ENCODE measurements at regions not wholly inside any gene's neighbourhood (a gene's known extent, or its start where the extent isn't known, plus 50 kb on each side); places are given as distances from the start of the nearest gene placed in this dataset.

DNA sequence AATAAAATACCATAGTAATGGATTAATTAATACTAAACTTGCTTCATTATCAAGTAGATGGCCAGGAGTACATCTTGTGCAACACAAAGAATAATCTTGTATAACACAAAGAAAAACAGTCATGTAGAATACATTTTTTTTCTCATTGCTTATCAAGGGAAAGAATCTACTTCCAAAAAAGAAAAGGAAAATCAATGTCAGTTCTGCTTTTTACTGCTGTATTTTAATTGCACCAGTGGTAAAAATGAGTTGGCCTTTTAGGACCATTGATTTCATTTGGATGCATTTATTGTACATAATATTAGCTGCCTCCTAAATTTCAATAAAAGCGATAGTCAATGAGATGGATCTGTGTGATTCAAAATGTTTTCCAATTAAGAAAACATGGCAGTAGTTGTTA, 96.9 kb upstream of the BTBD3 start:
- Histone ChIP-seq H3K27me3 (replicated peaks in 2 of 5; ENCODE audit: control insufficient read depth in 4 of 5, insufficient read depth in 5 of 5, low read length in 4 of 5) (no peaks in the 10 kb centered on the region), H3K27ac (ENCODE audit: insufficient read depth in 1 of 2, low read depth in 1 of 2, low read length in 2 of 2, poor library complexity in 1 of 2, severe bottlenecking in 2 of 2) (no peak overlapping the region), H3K4me3 (ENCODE audit: control insufficient read depth in 1 of 7, extremely low read depth in 1 of 7, insufficient read depth in 4 of 7, low read depth in 2 of 7, low read length in 6 of 7) (no peak overlapping the region), H3K4me1 (ENCODE audit: control extremely low read depth in 1 of 4, control insufficient read depth in 4 of 4, insufficient read depth in 4 of 4, low read length in 3 of 4) (peaks cover 0 to 39% (median 13%) of the 10 kb centered on the region in 4 experiments), H3K9me3 (ENCODE audit: control extremely low read depth in 1 of 5, control insufficient read depth in 4 of 5, insufficient read depth in 2 of 5, low read depth in 1 of 5, low read length in 4 of 5) (no peaks in the 10 kb centered on the region), H3K36me3 (ENCODE audit: control insufficient read depth in 4 of 4, insufficient read depth in 4 of 4, low read length in 3 of 4) (no peaks in the 10 kb centered on the region)
- ChIA-PET POLR2A (no interaction called here), CTCF (no interaction called here)
- DNase-seq: peak in 2 of 3 donors; percentile 42 to 57
- no CpG with 5 or more reads among the region's 1 CpG for WGBS (ENCODE audit: insufficient coverage)

DNA sequence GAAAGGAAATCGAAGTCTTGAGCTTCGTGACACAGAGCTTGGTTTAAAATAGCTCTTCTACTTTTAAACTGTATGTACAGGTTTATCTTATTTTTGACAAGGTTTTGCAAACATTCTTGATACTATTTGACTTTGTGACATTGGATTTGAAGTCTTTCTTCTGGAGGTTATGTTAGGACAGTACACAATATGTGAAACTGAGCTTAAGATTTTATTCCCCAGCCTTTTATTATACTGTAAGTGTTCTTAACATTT, 95.2 kb upstream of the BTBD3 start:
- WGBS (ENCODE audit: insufficient coverage): no CpG with 5 or more reads among the region's 2 CpGs
- ChIA-PET CTCF (interaction anchor here (0.7 to 1.0 kb wide), 4 partner anchors 15 to 919 kb away, joined by 3 to 5 read pairs (median 4); no protein-coding TSS in a partner anchor), POLR2A (no interaction called here)

DNA sequence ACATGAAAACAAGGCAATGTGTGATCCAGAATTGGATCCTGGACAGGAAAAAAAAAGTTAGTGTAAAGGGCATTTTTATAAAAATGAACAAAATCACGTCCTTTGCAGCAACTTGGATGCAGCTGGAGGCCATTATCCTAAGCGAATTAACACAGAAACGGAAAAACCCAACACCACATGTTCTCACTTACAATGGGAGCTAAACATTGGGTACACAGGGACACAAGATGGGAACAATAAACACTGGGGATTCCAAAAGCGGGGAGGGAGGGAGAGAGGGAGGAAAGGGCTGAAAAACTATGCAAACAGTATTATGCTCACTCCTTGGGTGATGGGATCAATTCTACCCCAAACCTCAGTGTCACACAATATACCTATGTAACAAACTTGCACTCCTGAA, 91.4 kb upstream of the BTBD3 start:
- CTCF ChIA-PET: no interaction called here
- no peaks in the 10 kb centered on the region for H3K27me3 ChIP-seq (replicated peaks in 2 of 5; ENCODE audit: control insufficient read depth in 4 of 5, insufficient read depth in 5 of 5, low read length in 4 of 5)
- no peak for DNase-seq
- H3K4me1 ChIP-seq (ENCODE audit: control extremely low read depth in 1 of 4, control insufficient read depth in 4 of 4, insufficient read depth in 4 of 4, low read length in 3 of 4): peaks cover 0 to 21% (median 5%) of the 10 kb centered on the region in 4 experiments
- H3K27ac ChIP-seq (ENCODE audit: insufficient read depth in 1 of 2, low read depth in 1 of 2, low read length in 2 of 2, poor library complexity in 1 of 2, severe bottlenecking in 2 of 2): no peak overlapping the region
- no peak overlapping the region for H3K4me3 ChIP-seq (ENCODE audit: control insufficient read depth in 1 of 7, extremely low read depth in 1 of 7, insufficient read depth in 4 of 7, low read depth in 2 of 7, low read length in 6 of 7)
- H3K9me3 ChIP-seq (ENCODE audit: control extremely low read depth in 1 of 5, control insufficient read depth in 4 of 5, insufficient read depth in 2 of 5, low read depth in 1 of 5, low read length in 4 of 5): peaks cover 0 to 2% (median 0%) of the 10 kb centered on the region in 5 experiments
- POLR2A ChIA-PET: no interaction called here
- no peaks in the 10 kb centered on the region for H3K36me3 ChIP-seq (ENCODE audit: control insufficient read depth in 4 of 4, insufficient read depth in 4 of 4, low read length in 3 of 4)
- no CpG with 5 or more reads among the region's 4 CpGs for WGBS (ENCODE audit: insufficient coverage)

More for the DNA sequence above, 95.2 kb upstream of the BTBD3 start:
- Histone ChIP-seq H3K9me3 (ENCODE audit: control extremely low read depth in 1 of 5, control insufficient read depth in 4 of 5, insufficient read depth in 2 of 5, low read depth in 1 of 5, low read length in 4 of 5) (no peaks in the 10 kb centered on the region), H3K27me3 (replicated peaks in 2 of 5; ENCODE audit: control insufficient read depth in 4 of 5, insufficient read depth in 5 of 5, low read length in 4 of 5) (no peaks in the 10 kb centered on the region), H3K4me1 (ENCODE audit: control extremely low read depth in 1 of 4, control insufficient read depth in 4 of 4, insufficient read depth in 4 of 4, low read length in 3 of 4) (peaks cover 0 to 39% (median 13%) of the 10 kb centered on the region in 4 experiments), H3K36me3 (ENCODE audit: control insufficient read depth in 4 of 4, insufficient read depth in 4 of 4, low read length in 3 of 4) (no peaks in the 10 kb centered on the region), H3K27ac (ENCODE audit: insufficient read depth in 1 of 2, low read depth in 1 of 2, low read length in 2 of 2, poor library complexity in 1 of 2, severe bottlenecking in 2 of 2) (no peak overlapping the region), H3K4me3 (ENCODE audit: control insufficient read depth in 1 of 7, extremely low read depth in 1 of 7, insufficient read depth in 4 of 7, low read depth in 2 of 7, low read length in 6 of 7) (no peak overlapping the region)
- DNase-seq: no peak

DNA sequence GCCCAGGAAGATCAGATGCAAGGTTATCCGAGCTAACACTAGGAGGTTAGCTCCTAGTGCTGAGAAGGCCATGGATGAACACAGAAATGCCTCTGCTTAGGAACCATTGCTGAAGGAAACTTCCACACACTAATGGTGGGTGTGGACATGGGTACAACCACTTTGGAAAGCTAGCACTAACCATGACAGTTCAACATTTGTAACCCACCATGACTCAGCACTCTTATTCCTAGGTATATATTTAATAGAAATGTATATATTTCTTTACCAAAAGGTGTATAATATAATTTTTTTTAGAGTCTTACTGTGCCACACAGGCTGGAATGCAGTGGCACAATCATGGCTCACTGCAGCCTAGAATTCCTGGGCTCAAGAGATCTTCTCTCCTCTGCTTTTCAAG, 85.3 kb upstream of the BTBD3 start:
- DNase-seq: no peak
- no peak overlapping the region for H3K4me3 ChIP-seq (ENCODE audit: control insufficient read depth in 1 of 7, extremely low read depth in 1 of 7, insufficient read depth in 4 of 7, low read depth in 2 of 7, low read length in 6 of 7)
- POLR2A ChIA-PET: no interaction called here
- WGBS (ENCODE audit: insufficient coverage): 100% methylated on average over 1 of the region's 1 CpG
- H3K27ac ChIP-seq (ENCODE audit: insufficient read depth in 1 of 2, low read depth in 1 of 2, low read length in 2 of 2, poor library complexity in 1 of 2, severe bottlenecking in 2 of 2): no peak overlapping the region
- peaks cover 0 to 2% (median 0%) of the 10 kb centered on the region in 5 experiments for H3K9me3 ChIP-seq (ENCODE audit: control extremely low read depth in 1 of 5, control insufficient read depth in 4 of 5, insufficient read depth in 2 of 5, low read depth in 1 of 5, low read length in 4 of 5)
- CTCF ChIA-PET: no interaction called here
- no peaks in the 10 kb centered on the region for H3K36me3 ChIP-seq (ENCODE audit: control insufficient read depth in 4 of 4, insufficient read depth in 4 of 4, low read length in 3 of 4)
- no peaks in the 10 kb centered on the region for H3K27me3 ChIP-seq (replicated peaks in 2 of 5; ENCODE audit: control insufficient read depth in 4 of 5, insufficient read depth in 5 of 5, low read length in 4 of 5)
- no peaks in the 10 kb centered on the region for H3K4me1 ChIP-seq (ENCODE audit: control extremely low read depth in 1 of 4, control insufficient read depth in 4 of 4, insufficient read depth in 4 of 4, low read length in 3 of 4)

DNA sequence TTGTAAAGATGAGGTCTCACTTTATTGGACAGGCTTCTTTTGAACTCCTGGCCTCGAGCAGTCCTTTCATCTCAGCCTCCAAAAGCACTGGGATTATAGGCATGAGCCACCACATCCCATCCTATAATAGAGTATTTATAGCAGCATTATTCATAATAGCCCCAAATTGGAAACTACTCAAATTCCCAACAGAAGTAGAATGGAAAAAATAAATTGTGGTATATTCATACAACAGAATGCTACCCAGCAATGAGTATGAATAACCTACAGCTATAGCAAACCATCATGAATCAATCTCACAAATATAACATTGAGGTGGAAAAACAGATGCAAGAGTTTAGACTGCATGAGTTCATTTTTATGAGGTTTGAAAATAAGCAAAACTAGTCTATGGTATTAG, 84.8 kb upstream of the BTBD3 start:
- Histone ChIP-seq H3K36me3 (ENCODE audit: control insufficient read depth in 4 of 4, insufficient read depth in 4 of 4, low read length in 3 of 4) (no peaks in the 10 kb centered on the region), H3K9me3 (ENCODE audit: control extremely low read depth in 1 of 5, control insufficient read depth in 4 of 5, insufficient read depth in 2 of 5, low read depth in 1 of 5, low read length in 4 of 5) (peaks cover 0 to 2% (median 0%) of the 10 kb centered on the region in 5 experiments), H3K27me3 (replicated peaks in 2 of 5; ENCODE audit: control insufficient read depth in 4 of 5, insufficient read depth in 5 of 5, low read length in 4 of 5) (no peaks in the 10 kb centered on the region), H3K27ac (ENCODE audit: insufficient read depth in 1 of 2, low read depth in 1 of 2, low read length in 2 of 2, poor library complexity in 1 of 2, severe bottlenecking in 2 of 2) (no peak overlapping the region), H3K4me1 (ENCODE audit: control extremely low read depth in 1 of 4, control insufficient read depth in 4 of 4, insufficient read depth in 4 of 4, low read length in 3 of 4) (no peaks in the 10 kb centered on the region), H3K4me3 (ENCODE audit: control insufficient read depth in 1 of 7, extremely low read depth in 1 of 7, insufficient read depth in 4 of 7, low read depth in 2 of 7, low read length in 6 of 7) (no peak overlapping the region)
- CTCF ChIA-PET: no interaction called here
- no peak for DNase-seq
- POLR2A ChIA-PET: no interaction called here
- WGBS (ENCODE audit: insufficient coverage): no CpG with 5 or more reads among the region's 1 CpG

DNA sequence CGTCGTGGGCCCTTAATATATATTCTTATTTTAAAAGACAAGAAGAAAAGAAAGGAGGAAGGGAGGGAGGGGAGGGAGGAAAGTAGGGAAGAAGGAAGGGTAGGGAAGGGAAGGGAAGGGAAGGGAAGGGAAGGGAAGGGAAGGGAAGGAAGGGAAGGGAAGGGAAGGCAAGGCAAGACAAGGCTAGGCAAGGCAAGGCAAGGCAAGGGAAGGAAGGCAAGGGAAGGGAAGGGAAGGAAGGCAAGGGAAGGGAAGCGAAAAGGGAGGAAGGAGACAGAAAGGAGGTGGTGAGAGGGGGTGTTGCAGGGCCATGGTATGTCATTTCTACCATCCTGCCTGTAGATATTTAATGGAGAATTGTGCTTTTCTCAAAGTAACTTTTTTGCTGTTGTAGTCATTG, 83.9 kb upstream of the BTBD3 start:
- ChIA-PET POLR2A (no interaction called here), CTCF (no interaction called here)
- DNase-seq: no peak
- Histone ChIP-seq H3K36me3 (ENCODE audit: control insufficient read depth in 4 of 4, insufficient read depth in 4 of 4, low read length in 3 of 4) (no peaks in the 10 kb centered on the region), H3K4me3 (ENCODE audit: control insufficient read depth in 1 of 7, extremely low read depth in 1 of 7, insufficient read depth in 4 of 7, low read depth in 2 of 7, low read length in 6 of 7) (no peak overlapping the region), H3K27me3 (replicated peaks in 2 of 5; ENCODE audit: control insufficient read depth in 4 of 5, insufficient read depth in 5 of 5, low read length in 4 of 5) (no peaks in the 10 kb centered on the region), H3K27ac (ENCODE audit: insufficient read depth in 1 of 2, low read depth in 1 of 2, low read length in 2 of 2, poor library complexity in 1 of 2, severe bottlenecking in 2 of 2) (no peak overlapping the region), H3K9me3 (ENCODE audit: control extremely low read depth in 1 of 5, control insufficient read depth in 4 of 5, insufficient read depth in 2 of 5, low read depth in 1 of 5, low read length in 4 of 5) (peaks cover 0 to 2% (median 0%) of the 10 kb centered on the region in 5 experiments), H3K4me1 (ENCODE audit: control extremely low read depth in 1 of 4, control insufficient read depth in 4 of 4, insufficient read depth in 4 of 4, low read length in 3 of 4) (no peaks in the 10 kb centered on the region)
- WGBS (ENCODE audit: insufficient coverage): no CpG with 5 or more reads among the region's 3 CpGs

DNA sequence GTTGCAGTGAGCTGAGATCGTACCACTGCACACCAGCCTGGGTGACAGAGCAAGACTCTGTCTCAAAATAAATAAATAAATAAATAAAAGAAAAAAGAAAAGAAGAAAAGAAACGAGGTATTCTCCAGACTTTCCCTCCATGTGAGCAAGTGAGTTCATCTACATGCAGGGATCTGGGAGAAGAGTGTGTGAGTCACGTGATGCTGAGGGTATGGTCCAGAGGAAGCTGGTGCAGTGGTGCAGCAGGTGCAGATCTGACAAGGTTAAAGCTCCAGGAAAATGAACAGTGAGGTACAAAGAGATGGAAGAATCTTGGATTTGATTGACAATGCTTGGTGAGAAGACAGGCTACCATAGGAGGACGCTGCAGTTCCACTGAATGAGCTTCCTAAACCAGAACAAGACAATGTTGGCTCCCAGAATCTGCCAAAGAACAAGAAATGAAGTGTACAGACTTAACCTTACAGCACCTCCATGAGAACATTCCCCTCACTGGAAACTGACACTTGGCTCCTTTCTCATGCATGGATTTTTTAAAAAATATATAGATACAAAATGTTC, 79.5 kb upstream of the BTBD3 start:
- H3K4me3 ChIP-seq (ENCODE audit: control insufficient read depth in 1 of 7, extremely low read depth in 1 of 7, insufficient read depth in 4 of 7, low read depth in 2 of 7, low read length in 6 of 7): no peak overlapping the region
- peaks cover 0 to 2% (median 0%) of the 10 kb centered on the region in 5 experiments for H3K9me3 ChIP-seq (ENCODE audit: control extremely low read depth in 1 of 5, control insufficient read depth in 4 of 5, insufficient read depth in 2 of 5, low read depth in 1 of 5, low read length in 4 of 5)
- ChIA-PET CTCF (no interaction called here), POLR2A (no interaction called here)
- no peaks in the 10 kb centered on the region for H3K4me1 ChIP-seq (ENCODE audit: control extremely low read depth in 1 of 4, control insufficient read depth in 4 of 4, insufficient read depth in 4 of 4, low read length in 3 of 4)
- no peaks in the 10 kb centered on the region for H3K27me3 ChIP-seq (replicated peaks in 2 of 5; ENCODE audit: control insufficient read depth in 4 of 5, insufficient read depth in 5 of 5, low read length in 4 of 5)
- 84% methylated on average over 2 of the region's 4 CpGs for WGBS (ENCODE audit: insufficient coverage)
- DNase-seq: no peak
- no peak overlapping the region for H3K27ac ChIP-seq (ENCODE audit: insufficient read depth in 1 of 2, low read depth in 1 of 2, low read length in 2 of 2, poor library complexity in 1 of 2, severe bottlenecking in 2 of 2)
- H3K36me3 ChIP-seq (ENCODE audit: control insufficient read depth in 4 of 4, insufficient read depth in 4 of 4, low read length in 3 of 4): no peaks in the 10 kb centered on the region
